Ovary (tissue), 7 donors: ENCODE measurements at regions not wholly inside any gene's neighbourhood (a gene's known extent, or its start where the extent isn't known, plus 50 kb on each side); places are given as distances from the start of the nearest gene placed in this dataset.

ENCODE experiments used
- DNase-seq, 5 donors: peaks; one replicate each; pipeline ENCODE4 v3.0.0-alpha.2; 2019 to 2020
- H3K27ac ChIP-seq, 2 donors: fragments of 200-600 bp; one replicate each; pipeline versions ENCODE4 v1.5.1 to v1.8.0; 2019 to 2022
- H3K27me3 ChIP-seq: fragments of 200-600 bp; one replicate; pipeline ENCODE4 v1.8.0; 2022
- H3K36me3 ChIP-seq: fragments of 200-600 bp; sonication (generic); one replicate; pipeline ENCODE4 v1.5.1; 2019
- H3K4me1 ChIP-seq: one replicate; pipeline ENCODE4 v1.8.1; 2013; ENCODE audit warnings: mild to moderate bottlenecking, moderate library complexity; ENCODE audit not compliant: insufficient read depth
- H3K4me3 ChIP-seq: fragments of 200-600 bp; sonication (generic); one replicate; pipeline ENCODE4 v1.5.1; 2017
- H3K9me3 ChIP-seq, 2 donors: fragments of 200-600 bp in 1 of 2; sonication (generic) in 1 of 2; one replicate each; pipeline versions ENCODE4 v1.5.1 to v1.8.1; 2013 to 2019; ENCODE audit warnings: mild to moderate bottlenecking in 1 of 2, moderate library complexity in 1 of 2
- EP300 ChIP-seq: sonication (generic); formaldehyde crosslinking; IDR thresholded peaks from one replicate; pipeline ENCODE4 v1.6.1; 2017; ENCODE audit warnings: antibody characterized with exemption
- POLR2A ChIP-seq: fragments of 450-650 bp; IDR thresholded peaks from one replicate; pipeline ENCODE4 v1.6.1; 2017; ENCODE audit warnings: antibody characterized with exemption, mild to moderate bottlenecking, moderate library complexity
- WGBS, 3 donors: extraction: QIAGEN DNeasy Blood & Tissue Kit in 1 of 3; methylation state at CpG; one replicate each; pipeline versions ENCODE4 v1.1.5 to v1.1.7; 2013 to 2017; 5-methylcytosine and 5-hydroxymethylcytosine counted together
- intact Hi-C, 4 donors: fragments of 100-400 bp; cut with DNase I; formaldehyde crosslinking; loops; one replicate each; pipeline versions ENCODE4 v1.11.0 to v1.15.1; 2022 to 2023
- TF ChIP-seq, protein P1 (sequence below), 3 donors: fragments of 450-650 bp in 2 of 3; fragments of 200-600 bp in 1 of 3; IDR thresholded peaks; one replicate each; pipeline versions ENCODE4 v1.5.1 to v1.8.0; 2016 to 2022; ENCODE audit warnings: antibody characterized with exemption in 3 of 3, mild to moderate bottlenecking in 1 of 3
- donor health status: DM: no; HTN: no; CAD: no; lungs with moderate emphysema.
- donor health status: DM: no; HTN: no; CAD: no.
- donor health status: Bipolar disorder and iron deficiency.
- donor health status: DM: no; HTN: no; CAD: no.
- donor health status: DM: yes; HTN: yes; CAD: no.

DNA sequence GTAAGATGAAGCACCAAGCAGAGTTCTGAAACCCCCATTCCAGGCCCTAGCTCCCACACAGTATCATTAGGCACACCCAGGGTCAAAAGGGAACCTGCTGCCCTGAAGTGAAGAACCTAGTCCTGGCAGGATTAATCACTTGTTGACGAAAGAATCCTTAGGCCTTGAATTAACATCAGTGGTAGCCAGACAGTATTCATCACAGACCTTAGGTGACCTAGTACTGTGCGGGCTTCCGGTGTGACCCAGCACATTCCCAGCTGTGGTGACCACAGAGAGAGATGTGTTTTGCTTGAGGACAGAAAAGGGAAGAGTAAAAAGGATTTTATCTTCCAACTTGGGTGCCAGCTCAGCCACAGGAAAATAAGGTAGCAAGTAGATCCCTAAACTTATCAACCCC is 1071.4 kb upstream of the FAM98A start:
- intact Hi-C loops = no loop called here
- Histone ChIP-seq H3K9me3 (no peaks in the 10 kb centered on the region), H3K27ac (no peak overlapping the region), H3K27me3 (no peaks in the 10 kb centered on the region), H3K36me3 (no peaks in the 10 kb centered on the region), H3K4me3 (no peak overlapping the region), H3K4me1 (no peaks in the 10 kb centered on the region)
- 76 to 89% (median 81%) methylated on average over 3 of the region's 3 CpGs for WGBS, 3 donors
- TF ChIP-seq POLR2A = no peak
- TF ChIP-seq, protein P1, sequence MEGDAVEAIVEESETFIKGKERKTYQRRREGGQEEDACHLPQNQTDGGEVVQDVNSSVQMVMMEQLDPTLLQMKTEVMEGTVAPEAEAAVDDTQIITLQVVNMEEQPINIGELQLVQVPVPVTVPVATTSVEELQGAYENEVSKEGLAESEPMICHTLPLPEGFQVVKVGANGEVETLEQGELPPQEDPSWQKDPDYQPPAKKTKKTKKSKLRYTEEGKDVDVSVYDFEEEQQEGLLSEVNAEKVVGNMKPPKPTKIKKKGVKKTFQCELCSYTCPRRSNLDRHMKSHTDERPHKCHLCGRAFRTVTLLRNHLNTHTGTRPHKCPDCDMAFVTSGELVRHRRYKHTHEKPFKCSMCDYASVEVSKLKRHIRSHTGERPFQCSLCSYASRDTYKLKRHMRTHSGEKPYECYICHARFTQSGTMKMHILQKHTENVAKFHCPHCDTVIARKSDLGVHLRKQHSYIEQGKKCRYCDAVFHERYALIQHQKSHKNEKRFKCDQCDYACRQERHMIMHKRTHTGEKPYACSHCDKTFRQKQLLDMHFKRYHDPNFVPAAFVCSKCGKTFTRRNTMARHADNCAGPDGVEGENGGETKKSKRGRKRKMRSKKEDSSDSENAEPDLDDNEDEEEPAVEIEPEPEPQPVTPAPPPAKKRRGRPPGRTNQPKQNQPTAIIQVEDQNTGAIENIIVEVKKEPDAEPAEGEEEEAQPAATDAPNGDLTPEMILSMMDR (IDR thresholded peaks at IDR 0.05) = no peak
- TF ChIP-seq EP300 = no peak
- no peak for DNase-seq

DNA sequence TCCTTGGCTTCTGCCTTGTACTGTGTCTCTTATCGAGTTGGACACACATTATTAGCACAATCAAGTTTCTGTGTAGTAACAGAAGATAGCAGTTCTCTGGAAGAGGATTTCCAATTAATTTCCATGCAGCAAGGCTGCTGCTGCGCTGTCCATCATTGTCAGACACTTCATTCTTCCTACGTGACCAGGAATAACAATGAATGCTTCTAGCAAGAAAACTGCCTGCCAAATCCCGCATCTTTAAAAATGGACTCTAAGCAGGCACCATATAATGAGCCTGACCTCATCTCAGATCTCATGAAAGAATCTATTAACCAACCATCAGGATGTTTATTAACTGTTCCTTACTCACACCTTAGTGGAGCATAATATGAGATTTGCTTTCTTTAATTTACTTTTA is 1067.7 kb upstream of the FAM98A start:
- no peak for DNase-seq
- H3K4me1 ChIP-seq = no peaks in the 10 kb centered on the region
- 58 to 80% (median 66%) methylated on average over 4 of the region's 4 CpGs for WGBS, 3 donors
- TF ChIP-seq EP300 (no peak), POLR2A (no peak)
- TF ChIP-seq, protein P1 (IDR thresholded peaks at IDR 0.05) = no peak
- no peaks in the 10 kb centered on the region for H3K27me3 ChIP-seq
- no peaks in the 10 kb centered on the region for H3K9me3 ChIP-seq
- intact Hi-C loops = no loop called here
- H3K4me3 ChIP-seq = no peak overlapping the region
- no peaks in the 10 kb centered on the region for H3K36me3 ChIP-seq
- H3K27ac ChIP-seq = no peak overlapping the region

- H3K4me3 ChIP-seq = no peak overlapping the region
- no peak overlapping the region for H3K27ac ChIP-seq
- intact Hi-C loops = no loop called here
- no peaks in the 10 kb centered on the region for H3K4me1 ChIP-seq
- no peaks in the 10 kb centered on the region for H3K27me3 ChIP-seq
- 63 to 69% (median 66%) methylated on average over 3 of the region's 3 CpGs for WGBS, 3 donors
- H3K36me3 ChIP-seq = no peaks in the 10 kb centered on the region
- no peaks in the 10 kb centered on the region for H3K9me3 ChIP-seq
- DNase-seq = no peak
- TF ChIP-seq POLR2A = no peak
- TF ChIP-seq, protein P1 (IDR thresholded peaks at IDR 0.05) = no peak
- no peak for TF ChIP-seq EP300
Measured at GRCh38 chr2:34664266-34664665, 1065.2 kb upstream of the FAM98A start.

GRCh38 chr2:34663314-34663713 is 1064.2 kb upstream of the FAM98A start:
- no peaks in the 10 kb centered on the region for H3K36me3 ChIP-seq
- H3K27me3 ChIP-seq = no peaks in the 10 kb centered on the region
- H3K4me1 ChIP-seq = no peaks in the 10 kb centered on the region
- H3K4me3 ChIP-seq = no peak overlapping the region
- no peak for DNase-seq
- no peaks in the 10 kb centered on the region for H3K9me3 ChIP-seq
- 84 to 88% (median 84%) methylated on average over 2 of the region's 2 CpGs for WGBS, 3 donors
- TF ChIP-seq, protein P1 (IDR thresholded peaks at IDR 0.05) = no peak
- TF ChIP-seq POLR2A (no peak), EP300 (no peak)
- H3K27ac ChIP-seq = no peak overlapping the region
- intact Hi-C loops = no loop called here

GRCh38 chr2:34660741-34661140 is 1061.6 kb upstream of the FAM98A start:
- no peaks in the 10 kb centered on the region for H3K9me3 ChIP-seq
- no peaks in the 10 kb centered on the region for H3K27me3 ChIP-seq
- H3K4me3 ChIP-seq = no peak overlapping the region
- DNase-seq = no peak
- TF ChIP-seq, protein P1 (IDR thresholded peaks at IDR 0.05) = no peak
- TF ChIP-seq POLR2A = no peak
- WGBS, 3 donors = 9 to 24% (median 13%) methylated on average over 4 of the region's 4 CpGs
- no peaks in the 10 kb centered on the region for H3K36me3 ChIP-seq
- H3K27ac ChIP-seq = no peak overlapping the region
- intact Hi-C loops = no loop called here
- no peaks in the 10 kb centered on the region for H3K4me1 ChIP-seq
